ENCODE measurements at regions not wholly inside any gene's neighbourhood (a gene's known extent, or its start where the extent isn't known, plus 50 kb on each side); places are given as distances from the start of the nearest gene placed in this dataset.

DNA sequence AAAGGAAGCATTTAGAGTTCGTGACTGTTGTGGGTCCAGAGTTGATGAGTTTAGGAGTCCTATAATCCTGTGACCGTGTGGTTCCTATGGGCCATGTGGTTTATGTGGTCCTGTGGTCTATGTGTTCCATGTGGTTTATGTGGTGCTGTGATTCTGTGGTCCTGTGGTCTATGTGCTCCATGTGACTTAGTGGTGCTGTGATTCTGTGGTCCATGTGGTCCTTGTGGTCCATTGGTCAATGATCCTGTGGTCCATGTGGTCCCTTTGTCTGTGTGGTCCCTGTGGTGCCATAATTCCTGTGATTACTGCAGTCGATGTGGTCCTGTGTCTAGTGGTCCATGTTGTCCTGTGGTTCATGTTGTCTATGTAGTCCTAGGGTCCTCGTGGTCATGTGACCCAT, 167.3 kb downstream of the TMEM18 start:
- DNase-seq, result no peak

DNA sequence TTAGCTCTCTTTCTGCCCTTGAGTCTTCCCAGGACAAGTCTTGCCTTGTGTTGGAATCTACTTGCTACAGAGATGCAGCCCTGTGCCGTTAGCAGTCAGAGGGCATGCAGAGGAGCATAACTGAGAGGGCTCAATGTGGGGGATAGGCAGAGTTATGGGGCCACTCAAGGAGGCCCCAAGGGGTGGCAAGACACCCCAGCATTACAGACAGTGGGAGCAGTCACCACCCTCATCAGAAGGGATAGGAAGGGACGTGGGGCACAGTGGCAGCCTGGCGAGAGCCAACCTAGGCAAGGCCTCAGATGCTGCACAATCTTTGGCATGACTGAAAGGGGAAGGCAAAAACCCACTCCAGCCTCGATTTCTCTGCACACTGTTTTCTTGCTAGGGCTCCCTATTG, 169.1 kb downstream of the TMEM18 start:
- no peak for DNase-seq

DNA sequence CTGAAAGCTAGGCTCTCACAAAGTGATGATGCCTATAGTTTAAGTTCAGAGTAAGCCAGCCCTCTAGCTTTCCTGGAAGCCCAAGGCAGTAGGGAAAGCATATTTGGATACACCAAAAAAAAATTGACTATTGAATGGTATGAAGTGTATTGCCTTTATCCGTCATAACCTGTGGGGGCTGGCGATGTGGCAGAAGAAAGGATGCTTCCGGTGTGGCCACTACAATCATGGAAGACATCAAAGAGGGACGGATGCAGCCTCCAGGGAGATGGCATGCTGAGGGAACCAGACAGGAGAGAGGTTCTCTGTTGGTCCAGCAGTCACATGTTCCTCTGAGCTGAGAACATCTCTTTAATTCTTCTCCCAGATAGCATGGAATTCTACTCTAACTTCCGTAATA, 170.3 kb downstream of the TMEM18 start:
- no peak for DNase-seq

DNA sequence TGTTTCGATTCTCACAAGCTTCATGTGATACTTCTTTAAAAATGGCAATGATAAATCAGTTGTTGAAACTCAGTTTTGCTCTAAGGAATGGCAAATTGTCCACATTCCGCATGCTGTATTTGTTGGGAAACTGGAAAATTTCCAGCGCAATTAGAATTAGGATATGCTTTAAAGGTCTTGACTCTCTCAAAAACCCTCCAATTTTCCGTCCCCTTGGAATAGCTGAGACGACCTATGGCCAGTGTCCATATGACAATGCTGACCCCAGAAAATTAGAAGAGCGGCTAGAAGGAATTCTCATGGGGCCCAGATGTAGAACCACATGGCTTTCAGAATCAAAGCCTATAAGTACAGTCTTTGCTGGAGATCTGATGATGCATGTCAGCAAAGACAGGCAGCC, 170.8 kb downstream of the TMEM18 start:
- no peak for DNase-seq

DNA sequence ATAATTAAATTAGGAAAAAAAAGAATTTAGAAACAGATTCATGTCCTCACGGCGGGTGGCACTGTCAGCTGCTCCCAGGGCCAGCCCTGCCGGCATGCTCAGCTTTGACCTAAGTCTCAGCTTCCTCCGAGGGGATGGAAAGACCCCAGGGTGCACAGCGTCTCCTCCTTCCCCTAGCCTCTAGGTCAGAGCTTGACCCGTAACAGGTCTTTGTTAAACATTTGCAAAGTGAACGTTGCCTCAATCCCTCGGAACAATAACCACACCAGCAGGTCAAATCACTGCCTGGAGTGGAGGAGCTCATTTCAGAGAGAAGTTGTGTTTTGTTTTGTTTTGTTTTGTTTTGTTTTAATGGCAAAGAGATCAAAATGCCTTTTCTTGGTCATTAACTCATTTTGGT, 171.3 kb downstream of the TMEM18 start:
- DNase-seq, result no peak

DNA sequence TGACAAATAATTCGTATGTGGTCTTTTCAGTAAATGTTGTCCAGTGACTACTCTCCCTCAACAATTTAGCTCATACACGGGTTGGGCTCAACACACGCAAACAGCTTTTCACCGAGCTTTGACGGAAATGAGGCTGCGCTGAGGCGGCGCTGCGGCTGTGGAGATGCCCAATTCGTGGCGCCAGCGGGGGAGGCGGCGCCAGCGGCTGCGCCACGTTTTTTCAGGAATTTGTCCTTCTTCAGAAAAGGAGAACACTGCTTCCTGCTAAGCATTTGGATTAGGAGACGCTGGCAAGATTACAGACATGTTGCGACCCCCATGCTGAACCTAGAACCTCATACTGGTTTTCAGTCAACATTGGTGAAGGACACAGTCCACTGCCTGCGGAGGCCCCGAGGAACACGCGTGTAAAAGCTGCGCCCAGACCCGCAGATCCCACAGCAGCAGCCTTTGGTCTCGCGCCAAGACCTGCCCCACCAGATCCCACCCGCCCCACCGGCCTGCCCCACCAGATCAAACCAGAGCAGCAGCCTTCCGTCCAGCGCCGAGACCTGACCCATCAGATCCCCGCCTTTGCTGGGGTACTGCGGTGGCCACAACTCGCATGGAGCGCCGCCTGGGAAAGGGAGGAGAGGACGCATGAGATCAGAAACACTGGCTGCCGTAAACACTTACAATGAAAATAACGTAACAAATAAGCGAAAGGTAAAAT, 173.8 kb downstream of the TMEM18 start:
- no peak for DNase-seq

DNA sequence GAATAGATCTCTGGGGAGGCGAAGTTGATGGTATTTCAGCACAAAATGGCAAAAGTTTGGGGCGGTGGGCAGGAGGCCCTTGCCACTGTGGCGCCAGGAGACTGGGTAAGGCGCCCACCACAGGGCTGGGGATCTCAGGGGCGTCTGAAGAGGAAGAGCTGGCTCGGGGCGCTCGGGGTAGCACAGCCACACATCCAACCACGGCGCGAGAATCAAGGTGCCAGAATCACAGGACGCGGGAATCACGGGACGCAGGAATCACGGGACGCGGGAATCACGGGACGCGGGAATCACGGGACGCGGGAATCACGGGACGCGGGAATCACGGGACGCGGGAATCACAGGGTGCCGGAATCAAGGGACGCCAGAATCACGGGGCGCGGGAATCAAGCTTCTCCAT, 174.4 kb downstream of the TMEM18 start:
- no peak for DNase-seq

DNA sequence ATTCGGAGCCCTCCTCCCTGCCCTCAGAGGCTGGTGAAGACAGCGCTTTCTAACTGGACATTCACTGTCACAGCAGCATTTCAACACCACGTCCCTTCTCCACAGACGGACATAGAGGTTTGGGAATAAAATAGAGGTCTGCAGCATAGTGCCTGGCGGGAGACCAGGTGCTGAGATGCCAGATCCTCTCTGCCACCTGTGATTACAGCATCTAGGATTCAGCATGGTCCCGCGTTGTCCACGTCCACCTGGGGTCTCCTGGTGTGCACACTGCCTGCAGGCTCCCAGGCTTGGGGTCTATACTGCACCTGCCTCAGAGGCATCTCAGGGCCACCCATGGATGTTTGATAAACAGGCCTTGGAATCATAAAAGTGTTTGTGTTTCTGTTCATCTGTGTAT, 175.5 kb downstream of the TMEM18 start:
- DNase-seq, result no peak

DNA sequence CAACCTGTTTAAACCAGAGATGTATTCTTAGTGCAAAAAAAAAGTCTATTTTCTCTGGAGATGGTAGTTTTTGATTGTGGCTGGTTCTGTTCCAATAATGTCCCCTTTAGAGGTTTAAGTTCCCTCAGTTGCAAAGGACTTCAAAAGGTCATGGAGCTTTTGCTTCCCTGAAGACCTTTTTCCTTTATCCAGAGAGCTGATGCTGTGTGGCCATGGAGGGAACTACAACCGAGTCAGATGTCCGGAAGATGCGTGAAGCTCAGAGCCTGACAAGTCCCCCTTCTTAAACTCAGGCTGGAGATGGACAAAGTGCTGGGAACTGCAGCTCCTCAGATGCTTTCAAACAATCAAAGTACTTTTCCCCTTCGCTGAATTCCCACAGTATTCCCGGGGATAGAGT, 176.1 kb downstream of the TMEM18 start:
- DNase-seq, result no peak

DNA sequence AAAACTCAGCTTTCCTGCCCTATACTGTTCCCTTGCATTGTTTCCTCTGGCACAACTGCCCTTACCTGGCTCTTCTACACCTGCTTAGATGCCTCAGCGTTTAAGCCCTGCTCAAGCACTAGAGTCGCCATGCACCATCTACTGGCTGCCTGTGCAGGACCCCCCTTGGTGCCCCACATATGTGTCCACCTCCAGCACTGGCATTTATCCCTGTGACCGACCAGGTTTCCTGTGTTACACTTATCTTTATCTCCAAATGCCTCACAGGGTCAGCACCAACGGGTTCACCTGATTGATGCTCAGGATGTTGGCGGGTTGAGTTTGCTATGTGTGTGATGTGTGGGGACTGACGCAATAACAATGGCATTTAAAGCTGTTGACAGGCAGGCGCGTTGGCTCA, 177.5 kb downstream of the TMEM18 start:
- no peak for DNase-seq

DNA sequence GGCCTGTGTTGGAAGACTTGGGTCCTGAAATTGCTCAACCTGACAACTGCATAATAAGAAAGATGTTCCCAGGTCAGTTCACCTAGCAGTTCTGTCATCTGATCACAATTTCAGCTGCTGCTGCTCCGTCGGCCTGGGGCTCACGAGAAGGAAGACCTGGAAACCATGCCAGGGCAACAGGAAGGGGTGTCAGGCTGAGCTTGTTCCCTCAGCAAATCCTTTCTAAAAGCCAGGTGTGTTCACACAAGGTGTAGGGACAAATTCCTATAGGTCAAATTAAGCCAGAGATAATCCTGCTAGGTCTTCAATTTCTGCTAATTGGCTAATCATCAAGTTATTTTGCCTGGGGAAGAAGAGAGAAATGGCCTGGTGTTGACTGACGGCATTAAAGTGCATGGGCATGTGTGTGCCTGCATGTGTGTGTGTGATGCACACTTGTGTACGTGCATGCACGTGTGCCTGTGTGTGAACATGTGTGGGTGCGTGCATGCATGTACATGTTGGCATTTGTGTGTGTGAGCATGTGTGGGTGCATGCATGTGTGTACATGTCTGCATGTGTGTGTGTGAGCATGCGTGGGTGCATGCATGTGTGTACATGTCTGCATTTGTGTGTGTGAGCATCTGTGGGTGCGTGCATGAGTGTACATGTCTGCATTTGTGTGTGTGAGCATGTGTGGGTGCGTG, 178.6 kb downstream of the TMEM18 start:
- DNase-seq, result no peak

DNA sequence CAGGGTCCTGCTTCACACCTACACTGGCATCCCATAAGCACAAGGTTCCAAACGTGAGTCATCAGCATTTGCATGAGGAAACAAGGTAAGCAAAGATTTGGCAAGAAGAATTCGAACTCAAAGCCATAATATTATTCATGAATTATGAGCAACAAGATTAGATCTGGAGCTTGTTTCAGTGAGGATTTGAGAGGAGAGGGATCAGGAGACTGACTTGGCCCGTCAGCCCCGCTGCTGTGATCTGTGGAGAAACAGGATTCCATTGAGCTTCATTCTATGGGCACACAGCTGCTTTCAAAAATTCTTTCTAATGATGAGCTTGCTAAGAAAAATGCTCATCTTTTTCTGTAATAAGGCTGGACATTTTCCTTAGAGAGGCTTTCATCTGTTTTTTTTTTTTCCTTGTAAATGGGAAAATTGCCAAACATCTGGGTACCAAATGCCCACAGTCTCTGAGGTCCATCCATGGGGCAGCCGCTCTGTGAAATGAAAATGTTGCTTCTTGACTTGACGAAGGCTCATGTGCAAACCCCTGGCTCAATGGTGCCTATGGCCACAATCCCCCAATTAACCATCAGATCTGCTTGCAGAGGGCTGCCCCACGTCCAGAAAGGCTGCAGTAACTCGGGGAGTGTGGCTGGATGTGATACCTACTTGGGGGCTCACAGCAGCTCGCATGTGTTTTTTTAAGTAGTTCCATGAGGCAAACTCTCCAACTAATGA, 179.3 kb downstream of the TMEM18 start:
- no peak for DNase-seq

DNA sequence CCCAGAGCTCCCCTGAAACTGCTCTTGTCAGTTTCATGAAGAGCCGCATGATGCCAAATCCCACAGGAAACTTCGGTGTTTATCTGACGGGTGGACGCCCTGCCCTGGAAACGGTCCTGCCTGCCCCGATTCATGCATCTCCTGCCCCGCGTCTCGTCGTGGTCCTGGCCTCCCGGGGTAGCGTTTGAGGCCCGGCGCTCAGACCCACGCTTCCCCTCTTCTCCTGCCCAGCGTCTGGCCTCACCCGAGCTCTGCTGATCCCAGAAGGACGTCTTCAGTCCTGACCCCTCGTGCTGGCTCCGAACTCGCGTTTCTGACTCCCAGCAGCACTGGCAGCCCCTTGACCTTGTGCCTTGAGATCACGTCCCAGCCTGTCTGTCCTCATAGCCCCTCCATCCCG, 180.5 kb downstream of the TMEM18 start:
- no peak for DNase-seq

DNA sequence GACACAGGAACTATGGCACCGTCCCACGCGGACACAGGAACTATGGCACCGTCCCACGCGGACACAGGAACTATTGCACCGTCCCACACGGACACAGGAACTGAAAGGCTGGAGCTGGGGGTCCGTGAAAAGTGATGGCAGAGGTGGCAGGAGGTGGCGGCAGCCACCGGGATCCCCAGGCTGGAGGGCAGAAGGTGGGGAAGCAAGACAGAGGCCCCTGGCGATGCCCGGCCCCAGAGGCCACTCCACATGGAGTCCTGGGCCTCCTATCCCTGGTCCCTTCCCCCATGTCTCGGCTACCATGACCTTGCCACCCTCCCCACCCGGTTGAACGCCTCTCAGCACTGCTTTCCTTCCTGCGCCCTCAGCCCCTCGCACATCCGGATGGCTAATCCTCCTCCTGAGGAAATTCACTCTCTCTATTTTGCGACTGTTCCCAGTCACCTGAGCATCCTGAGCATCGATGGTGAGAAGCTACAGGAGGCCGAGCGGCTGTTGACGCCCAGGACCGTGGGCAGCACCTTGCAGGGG, 181.4 kb downstream of the TMEM18 start:
- no peak for DNase-seq

DNA sequence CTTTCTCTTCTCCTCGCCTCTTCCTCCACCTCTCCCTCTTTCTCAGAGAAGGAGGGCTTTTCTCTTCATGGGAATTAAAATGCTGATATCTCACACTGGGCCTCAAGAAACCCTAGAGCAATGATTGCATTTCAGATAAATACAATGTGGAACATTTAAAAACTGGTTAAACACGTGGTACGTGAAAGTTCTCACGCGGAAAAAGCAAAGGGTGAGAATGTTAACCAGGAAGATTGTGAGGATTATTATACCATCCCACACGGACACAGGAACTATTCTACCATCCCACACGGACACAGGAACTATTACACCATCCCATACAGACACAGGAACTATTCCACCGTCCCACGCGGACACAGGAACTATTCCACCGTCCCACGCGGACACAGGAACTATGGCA, 182.4 kb downstream of the TMEM18 start:
- DNase-seq, result no peak

DNA sequence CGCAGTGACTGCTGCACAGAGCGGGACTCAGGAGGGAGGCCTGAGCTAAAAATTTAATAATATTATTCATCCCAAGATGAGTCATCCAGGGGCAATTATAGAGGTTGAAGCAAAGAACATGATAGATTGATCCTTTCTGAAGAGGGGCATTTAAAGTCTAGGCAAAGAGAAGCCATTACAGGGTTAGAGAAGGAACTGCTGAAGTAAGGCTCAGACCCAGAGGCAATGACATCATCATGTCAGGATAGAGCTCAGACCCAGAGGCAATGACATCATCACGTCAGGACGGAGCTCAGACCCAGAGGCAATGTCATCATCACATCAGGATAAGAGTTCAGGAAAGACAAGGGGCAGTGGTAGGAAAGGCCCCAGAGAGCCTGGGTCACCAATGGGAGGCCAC, 184.0 kb downstream of the TMEM18 start:
- no peak for DNase-seq

DNA sequence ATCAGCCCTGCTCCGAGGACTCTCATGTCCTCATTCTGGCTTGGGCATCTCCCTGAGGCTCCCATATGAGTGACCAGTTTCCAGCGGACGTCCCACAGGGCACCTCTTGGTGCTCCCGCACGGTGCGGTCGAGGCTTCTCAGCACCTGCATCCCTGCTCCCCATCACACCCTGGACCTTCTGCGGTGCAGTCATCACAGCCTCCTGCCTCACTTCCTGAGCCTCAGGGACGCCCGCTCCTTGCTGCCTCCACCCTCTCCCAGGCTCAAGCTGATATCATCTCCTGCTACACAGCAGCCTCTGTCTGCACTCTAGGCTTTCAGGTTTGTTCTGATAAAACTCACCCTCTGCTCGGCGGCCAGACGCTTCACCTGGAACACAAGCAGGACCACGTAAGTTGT, 185.0 kb downstream of the TMEM18 start:
- no peak for DNase-seq

DNA sequence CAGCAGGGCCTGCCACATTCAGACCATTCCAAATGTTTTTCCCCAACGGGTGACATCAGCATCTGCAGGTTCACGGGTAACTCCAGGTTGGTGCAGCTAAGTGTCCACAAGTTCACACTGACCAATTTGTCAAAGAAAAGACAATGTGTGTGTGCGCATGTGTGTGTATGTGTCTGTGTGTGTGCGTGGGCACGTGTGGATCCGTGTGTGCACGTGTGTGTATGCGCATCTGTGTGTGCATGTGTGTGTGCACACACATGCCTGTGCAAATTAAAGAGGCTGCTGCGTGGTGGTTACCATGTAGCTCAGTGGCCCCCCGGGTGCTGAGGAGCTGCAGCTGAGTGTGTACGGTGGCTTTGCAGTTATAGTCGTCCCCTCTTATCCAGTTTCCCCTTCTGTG, 187.4 kb downstream of the TMEM18 start:
- no peak for DNase-seq

DNA sequence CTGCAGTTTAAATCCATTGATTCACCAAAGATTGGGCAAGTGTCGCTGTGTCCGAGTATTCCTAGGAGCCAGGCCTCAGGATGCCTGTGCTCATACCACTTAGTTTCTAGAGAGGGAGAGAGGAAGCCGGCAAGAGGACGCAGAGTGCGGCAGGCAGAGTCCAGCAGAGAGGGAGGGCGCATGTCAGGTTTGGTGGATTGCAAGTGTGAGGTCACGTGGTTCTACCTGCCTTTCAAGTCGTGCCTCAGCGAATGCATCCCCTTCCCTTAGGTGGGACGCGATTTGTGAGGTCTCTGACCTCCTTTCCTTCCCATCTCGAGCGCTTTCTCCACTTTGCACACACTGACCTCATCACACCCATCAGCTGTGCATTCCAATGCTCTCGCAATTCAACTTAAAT, 188.1 kb downstream of the TMEM18 start:
- DNase-seq, result no peak

DNA sequence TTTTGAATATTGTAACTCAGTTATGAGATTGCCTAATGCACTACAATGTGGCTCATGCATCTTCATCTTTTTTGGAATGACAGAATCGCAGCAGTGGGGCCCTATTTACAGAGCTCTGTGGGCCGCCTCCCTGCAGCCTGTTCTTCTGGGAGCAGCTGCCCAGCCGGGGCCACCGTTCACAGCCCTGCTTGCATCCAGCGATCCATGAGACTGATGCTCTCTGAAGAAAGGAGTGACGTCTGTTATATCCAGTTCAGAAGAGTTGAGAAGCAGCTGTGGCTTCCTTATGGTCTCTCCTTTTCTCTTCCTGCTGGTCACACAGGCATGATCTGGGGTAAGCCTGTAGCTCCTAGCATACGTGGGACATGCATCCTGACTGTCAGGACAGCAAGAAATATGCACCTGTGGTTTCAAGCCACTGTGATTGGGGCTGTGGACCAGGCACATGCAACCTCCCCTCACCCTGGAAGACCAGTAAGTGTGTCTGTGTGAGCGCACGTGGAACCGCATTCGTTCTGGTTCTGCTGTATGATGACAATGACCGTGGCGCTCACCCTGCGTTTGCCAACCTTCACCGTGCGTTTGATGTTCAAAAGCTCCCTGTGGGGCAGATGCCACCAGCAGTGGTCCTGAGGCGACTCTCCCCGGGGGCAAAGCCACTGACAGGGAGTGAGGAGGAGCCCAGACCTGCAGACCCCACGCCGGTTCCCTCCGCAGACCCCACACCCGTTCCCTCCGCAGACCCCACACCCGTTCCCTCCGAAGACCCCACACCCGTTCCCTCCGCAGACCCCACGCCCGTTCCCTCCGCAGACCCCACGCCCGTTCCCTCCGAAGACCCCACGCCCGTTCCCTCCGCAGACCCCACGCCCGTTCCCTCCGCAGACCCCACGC, 189.8 kb downstream of the TMEM18 start:
- DNase-seq, result no peak

DNA sequence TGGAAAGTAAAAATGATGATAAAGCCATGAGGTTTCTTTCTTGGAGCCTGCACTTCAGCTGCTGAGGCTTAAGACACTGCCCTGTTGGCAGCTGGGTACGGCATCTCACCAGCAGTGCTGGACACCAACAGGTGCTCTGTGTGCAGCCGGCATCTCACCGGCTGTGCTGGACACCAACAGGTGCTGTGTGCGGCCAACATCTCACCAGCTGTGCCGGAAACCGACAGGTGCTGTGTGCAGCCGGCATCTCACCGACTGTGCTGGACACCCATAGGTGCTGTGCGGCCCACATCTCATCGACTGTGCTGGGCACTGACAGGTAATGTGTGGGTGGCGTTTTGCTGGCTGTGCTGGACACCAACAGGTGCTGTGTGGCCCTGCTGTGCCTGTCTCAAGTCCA, 190.8 kb downstream of the TMEM18 start:
- DNase-seq, result no peak

DNA sequence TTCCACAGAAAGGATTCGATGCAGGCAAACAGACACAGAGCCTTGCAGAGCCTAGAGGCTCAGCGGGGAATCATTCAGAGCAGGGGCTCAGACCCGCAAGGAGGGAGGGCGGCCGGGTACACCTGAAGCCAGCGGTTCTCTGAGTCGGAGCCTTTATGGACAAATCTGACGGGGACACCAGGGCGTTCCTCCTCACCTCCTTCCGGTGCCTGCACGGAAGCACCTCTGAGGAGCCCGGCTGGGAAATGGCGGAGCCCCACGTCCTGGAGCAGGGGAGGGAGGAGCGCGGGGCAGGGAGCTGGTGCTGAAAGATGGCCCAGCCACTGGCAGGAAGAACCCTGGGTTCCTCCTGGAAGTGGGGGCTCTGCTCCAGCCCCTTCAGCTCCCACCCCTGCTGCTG, 193.5 kb upstream of the ALKAL2 start:
- no peak for DNase-seq
